Stimulated activated CD8-positive, alpha-beta memory T cell treated with anti-CD3 and anti-CD28 coated beads, Interleukin-7, amount 100 ng/mL, for 48 hours (primary cell): ENCODE measurements at regions not wholly inside any gene's neighbourhood (a gene's known extent, or its start where the extent isn't known, plus 50 kb on each side); places are given as distances from the start of the nearest gene placed in this dataset.
"Not testable (repeated sequence)": the region's sequence is repeated elsewhere in the genome, so short reads cannot be mapped to it uniquely, and the experiment has no call there.

Experiments used
- DNase-seq, 2 donors: peaks; one replicate each; pipeline ENCODE4 v3.0.0-alpha.2; 2020; ENCODE audit warnings: low read depth in 1 of 2; ENCODE audit errors: extremely low read depth in 1 of 2

DNA sequence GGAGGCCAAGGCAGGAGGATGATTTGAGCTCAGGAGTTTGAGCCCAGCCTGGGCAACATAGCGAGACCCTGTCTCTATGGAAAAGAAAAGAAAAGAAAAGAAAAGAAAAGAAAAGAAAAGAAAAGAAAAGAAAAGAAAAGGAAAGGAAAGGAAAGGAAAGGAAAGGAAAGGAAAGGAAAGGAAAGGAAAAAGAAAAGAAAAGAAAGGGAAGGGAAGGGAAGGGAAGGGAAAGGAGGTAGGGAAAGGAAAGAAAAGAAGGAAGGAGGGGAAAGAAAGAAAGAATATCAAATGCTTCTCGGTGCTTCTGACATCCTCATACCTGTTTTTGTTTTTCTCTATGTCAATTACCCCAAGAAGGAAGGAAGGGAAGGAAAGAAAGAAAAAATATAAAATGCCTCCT lies 181.2 kb upstream of the GRIA3 start:
- not testable (repeated sequence) for DNase-seq

DNA sequence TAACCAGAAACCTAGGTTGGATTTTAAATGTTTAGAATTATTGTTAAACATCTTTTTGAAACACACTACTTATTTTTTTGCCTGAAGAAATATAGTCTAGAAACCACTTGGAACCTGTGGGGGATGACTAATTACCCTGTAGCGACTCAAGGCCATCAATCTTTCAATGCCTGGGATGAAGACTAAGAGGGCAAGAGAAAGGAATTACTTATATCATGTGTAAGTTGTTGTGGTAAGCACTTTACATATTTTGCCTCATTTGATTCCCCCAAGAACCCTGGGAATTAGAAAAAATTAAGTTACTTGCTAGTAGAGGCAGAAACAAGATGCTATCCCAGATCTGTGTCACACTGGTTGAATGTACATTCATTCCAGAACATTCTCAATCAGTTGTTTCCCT lies 170.9 kb upstream of the GRIA3 start:
- DNase-seq, result no peak

DNA sequence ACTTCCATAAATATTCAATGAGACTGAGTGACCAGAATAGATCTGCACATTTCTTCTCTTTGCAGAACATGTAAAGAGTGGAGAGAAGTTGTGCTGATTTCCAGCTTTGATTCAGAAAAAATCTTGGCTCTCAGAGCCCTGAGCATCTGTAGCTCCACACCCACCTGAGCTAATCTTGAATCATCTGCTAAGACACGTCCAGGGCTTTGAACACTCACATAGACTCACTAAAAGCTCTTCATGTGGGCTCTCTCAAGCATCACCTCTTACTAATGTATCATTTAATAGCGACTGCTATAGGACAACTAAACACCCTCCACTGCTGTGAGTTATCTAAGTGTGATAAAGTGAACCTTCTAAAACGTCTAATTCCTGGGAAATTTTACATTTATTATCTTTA lies 147.7 kb upstream of the GRIA3 start:
- DNase-seq, result no peak

DNA sequence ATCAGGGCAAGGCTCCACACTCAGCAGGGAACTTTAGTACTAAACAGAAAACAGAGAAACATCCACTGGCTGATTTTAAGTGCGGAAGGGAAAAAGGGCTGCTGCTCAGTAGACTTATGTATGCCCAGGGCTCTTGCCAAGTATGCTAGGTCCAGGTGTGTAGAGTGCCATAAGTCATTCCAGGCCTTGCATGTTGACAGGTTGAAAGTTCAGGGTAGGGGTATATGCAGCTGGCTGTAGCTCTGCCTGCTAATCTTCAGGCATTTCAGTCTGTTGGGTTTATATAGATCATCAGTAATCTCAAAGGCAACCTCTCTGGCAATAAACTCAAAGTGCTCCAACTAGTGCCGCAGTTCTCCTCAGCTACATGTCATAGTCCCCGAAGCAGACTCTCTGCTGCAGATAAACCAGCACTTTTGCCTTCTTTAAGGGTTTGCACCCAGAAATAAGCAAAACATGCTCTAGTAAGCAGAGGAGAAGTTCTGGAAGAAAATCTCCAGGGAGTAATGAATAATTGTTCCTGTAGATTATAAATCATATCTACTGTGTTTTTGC lies 134.9 kb upstream of the GRIA3 start:
- no peak for DNase-seq

DNA sequence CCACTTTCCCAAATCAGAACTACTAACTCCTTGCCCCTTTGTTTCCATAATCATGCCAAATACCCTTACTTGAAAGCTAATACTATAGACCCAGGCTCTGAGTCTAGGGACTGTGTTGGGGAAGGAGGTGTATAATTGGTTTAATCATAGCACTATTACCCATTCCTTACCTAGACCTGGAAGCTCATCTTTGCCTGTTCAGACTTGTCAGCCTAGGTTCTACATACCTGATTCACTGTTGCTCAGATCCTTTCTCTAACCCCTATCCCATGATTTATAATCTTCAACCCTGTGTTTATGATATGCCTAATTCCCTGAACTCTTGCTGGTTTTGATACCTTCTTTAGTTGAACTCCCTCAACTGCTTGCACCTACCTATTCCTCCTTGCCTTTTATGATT lies 123.1 kb upstream of the GRIA3 start:
- no peak for DNase-seq

DNA sequence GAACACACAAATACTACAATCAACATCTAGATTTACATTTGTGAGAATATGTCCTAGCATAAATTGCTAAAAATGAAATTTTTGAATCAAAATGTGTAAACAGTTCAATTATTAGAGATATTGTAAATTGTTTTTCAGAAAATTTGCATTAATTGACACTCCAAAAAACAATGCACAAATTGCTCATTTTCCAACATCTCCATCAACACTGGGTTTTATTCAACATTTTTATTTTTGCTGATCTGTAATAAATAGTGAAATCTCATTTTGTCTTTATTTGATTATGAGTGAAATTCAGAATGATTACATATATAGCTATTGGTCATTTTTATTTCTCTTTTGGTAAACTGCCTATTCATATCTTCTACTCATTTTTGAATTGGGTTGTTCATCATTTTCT lies 120.0 kb upstream of the GRIA3 start:
- no peak for DNase-seq

DNA sequence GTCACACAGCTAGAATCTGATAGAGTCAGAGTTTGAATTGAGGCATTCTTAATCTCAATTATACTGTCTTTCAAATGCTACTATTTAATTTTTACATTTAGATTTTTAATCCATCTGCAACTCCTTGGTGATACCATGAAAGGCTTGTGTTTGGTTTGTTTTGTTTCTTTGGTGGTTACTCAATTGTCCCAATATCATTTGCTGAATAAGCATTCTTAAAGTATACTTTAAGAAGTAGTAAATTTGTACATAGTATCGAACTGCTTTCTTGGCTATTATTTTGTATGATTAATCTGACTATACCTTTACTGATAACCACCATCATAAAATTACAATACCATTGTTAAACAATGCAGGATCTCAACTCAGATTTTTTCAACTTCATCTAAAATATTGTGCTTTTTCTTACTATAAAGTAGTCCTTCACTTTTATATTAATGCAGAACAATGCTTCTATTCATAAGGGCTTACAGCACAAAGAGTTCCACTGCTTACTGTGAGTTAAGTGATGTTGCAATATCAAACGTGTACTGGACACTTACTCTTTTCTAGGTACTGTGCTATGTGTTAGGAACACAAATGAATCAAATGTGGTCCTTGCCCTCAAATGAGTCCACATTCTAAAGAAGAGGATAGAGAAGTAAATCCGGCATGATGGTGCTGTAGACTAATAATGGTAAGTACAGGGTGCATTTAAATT lies 111.2 kb upstream of the GRIA3 start:
- DNase-seq, result no peak

DNA sequence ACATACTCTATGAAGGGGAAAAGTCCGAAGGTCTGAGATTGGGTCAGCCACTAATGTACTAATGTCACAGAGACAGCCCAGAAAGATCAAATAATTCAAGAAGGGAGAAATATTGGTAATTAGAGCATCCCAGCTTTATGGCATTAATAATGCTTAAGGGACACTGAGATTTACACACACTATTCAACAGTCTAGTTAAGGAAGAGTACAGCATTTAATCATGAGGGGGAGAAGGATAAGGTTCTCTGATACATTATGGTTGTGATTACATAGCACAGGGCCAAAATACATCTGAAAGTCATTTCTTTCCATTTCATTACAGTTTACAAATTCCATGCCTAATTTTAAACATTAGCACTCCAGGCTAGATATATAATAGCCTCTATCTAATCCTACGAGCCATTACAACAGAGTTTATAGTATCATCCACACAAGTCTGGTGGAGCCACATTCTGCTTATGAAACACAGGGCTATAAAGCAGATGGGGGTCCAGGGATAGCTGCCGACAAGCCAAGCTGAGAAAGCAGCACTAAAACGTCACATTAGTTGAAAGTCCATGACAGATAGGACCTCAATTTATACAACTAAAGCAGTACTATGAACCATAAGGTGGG lies 108.0 kb upstream of the GRIA3 start:
- no peak for DNase-seq

DNA sequence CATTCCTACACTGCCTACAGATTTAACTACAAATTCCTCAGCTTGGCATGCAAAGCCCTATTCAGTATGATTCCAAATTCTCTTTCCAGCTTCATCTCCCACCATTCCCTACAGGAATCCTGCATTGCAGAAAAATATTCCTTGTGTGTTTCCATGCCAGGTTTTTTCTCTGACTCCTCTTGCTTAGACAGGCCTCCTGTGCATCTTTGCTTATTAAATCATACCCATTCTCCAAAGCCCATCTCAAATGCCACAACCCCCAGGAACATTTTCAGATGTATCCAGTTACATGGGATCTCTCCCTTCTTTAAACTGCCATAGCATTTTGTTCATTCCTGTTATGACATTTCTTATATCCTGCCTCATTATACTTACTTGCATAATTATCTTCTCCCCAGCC lies 106.4 kb upstream of the GRIA3 start:
- DNase-seq, result no peak

DNA sequence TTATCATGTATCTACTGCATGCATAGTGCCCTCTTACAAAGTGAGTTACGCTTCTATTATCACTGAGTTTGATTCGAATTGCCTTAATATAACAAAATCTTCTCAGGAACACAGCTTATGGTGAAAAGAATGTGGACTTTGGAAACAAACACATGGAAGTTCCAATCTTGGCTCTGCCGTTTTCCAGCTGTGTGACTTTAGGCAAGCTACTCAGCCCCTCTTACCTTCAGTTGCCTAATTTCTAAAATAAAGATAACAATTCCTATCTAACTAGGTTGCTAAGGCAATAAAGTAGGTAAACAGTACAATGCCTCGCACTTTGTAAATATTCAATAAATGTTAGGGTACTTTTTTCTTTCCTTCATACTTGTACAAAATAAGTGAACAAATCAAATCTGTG lies 104.0 kb upstream of the GRIA3 start:
- DNase-seq, result no peak

DNA sequence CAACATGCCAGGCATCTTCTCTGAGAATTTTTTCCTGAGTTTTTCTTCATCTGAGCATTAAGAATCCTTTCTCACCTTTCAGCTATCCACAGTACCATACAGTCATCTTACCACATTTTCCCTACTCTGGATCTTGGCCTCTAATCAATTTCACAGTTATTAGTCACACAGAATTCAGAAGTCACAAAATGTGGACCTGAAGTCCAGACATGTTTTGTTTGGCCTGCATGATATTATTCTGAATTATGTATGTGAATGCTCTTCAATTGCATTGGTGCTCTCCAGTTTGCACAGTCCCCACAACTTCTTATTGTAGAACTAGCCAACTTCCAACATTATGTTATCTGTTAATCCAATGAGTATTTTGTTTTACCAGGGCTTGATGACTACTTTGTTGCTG lies 102.3 kb upstream of the GRIA3 start:
- no peak for DNase-seq

DNA sequence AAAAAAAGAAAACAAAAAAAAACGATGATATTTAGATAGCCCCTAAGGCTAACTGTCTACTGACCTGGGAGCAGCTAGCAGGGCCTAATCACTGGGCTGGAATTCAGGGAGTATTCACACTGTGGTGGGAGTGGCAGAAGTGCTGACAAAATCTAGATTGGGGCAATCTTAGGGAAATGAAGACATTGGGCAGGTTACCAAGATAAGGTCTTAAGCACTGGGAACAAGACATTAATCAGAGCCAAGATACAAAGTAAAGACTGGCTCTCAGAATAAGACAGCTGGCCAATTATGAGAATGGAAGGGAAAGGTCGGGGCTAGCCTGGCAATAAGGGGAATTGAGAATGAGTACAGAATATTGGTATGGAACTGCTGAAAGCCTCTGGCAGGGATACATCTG lies 100.2 kb upstream of the GRIA3 start:
- DNase-seq, result no peak

DNA sequence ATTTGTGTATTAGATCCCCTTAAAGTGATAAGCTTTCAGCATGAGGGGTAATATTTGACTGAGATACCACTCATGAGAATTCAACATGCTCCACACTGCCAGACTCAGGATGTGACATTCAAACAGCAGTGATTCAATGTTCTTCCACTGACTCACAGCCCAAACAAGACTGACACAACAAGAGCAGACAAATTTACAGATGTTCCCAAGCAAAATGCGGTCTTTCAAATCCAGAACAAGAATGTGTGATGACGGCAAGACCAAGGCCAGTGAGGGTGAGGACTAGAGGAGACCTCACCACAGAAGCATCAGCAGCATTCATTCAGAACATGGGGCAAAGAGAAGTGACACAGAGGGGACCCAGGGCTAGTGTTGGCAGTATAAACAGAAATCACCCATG lies 99.3 kb upstream of the GRIA3 start:
- no peak for DNase-seq

DNA sequence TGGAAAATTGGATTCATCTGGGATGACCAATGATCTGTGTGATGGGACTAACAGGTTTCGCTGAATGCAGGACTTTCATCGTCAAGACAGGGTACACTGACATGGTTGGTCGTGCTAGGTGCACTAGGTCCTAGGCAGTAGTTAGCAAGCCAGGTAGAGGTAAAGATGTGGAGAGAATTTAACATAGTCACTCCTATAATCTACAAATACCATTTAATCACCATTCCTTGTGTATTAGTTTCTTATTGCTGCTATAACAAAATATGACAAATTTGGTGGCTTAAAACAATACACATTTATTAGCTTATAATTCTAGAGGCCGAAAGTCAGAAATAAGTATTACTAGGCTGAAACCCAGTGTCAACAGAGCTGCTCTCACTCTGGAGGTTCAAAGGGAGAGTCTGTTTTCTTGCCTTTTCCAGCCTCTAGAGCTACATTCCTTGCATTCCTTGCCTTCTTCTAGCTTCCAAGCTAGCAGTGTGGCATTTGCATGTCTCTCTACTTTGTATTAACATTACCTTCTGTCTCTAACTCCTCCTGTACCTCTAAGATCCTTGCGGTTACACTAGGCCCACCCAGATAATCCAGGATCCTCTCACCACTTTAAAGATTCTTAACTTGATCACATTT lies 98.7 kb upstream of the GRIA3 start:
- DNase-seq, result no peak

DNA sequence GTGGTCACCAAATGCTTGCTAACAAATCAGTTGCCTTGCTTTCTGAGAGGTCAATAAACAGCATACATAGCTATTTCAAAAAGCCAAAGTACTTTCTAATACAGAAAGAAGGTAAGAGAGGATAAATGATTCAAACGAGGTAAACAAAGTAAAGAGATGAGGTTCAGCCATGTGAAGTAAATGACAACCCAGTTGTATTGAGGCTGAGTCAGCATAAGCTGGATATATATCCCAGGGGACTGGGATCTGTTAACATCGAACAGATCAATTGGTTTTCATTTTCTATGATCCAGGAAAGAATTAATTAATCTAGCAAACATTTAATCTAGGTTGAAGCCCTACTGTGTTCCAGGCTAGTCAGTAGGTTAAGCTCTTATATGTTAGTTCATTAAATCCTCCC lies 97.3 kb upstream of the GRIA3 start:
- DNase-seq, result no peak

DNA sequence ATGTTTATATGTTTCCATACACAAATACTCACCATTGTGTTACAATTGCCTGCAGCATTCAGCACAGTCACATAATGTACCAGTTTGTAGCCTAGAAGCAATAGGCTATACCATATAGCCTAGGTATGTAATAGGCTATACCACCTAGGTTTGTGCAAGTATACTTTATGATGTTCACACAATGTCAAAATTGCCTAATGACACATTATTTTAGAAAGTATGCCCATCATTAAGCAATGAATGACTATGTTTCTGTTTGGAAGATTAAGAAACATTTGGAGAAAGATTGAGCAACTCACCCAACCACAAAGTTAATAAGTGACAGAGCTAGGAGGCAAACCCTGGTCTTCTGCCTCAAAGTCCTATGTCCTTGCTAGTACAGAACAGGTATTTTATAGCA lies 96.8 kb upstream of the GRIA3 start:
- no peak for DNase-seq

DNA sequence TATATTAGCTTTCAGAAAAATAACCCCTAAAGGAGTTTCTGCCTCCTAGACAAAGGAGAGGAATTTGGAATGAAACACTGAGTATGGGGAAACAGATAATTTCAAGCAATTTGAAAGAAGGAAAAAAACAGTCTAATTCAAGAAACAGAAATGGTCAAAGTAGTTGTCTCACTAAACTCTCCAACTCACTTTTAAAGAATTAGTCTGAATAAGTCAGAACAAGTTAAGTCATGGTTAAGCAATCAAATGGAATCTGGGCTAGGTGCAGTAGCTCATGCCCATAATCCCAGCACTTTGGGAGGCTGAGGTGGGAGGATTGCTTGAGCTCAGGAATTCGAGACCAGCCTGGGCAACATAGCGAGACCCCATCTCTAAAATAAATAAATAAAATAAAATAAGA lies 95.7 kb upstream of the GRIA3 start:
- DNase-seq, result no peak

DNA sequence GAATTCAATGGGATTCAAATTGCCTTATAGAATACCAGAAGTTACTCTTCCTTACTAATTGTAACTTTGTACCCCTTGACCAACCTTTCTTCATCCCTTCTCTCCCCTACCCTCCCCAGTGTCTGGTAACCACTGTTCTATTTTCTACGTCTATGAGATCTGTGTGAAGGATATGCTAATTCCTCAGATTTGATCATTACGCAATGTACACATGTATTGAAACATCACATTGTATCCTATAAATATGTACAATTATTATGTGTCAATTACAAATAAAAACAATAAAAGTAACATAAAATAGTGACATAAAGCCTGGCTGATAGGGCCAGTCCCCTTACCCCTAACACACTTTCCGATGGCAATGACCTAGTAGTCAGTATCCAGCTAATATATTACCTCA lies 95.1 kb upstream of the GRIA3 start:
- DNase-seq, result no peak

DNA sequence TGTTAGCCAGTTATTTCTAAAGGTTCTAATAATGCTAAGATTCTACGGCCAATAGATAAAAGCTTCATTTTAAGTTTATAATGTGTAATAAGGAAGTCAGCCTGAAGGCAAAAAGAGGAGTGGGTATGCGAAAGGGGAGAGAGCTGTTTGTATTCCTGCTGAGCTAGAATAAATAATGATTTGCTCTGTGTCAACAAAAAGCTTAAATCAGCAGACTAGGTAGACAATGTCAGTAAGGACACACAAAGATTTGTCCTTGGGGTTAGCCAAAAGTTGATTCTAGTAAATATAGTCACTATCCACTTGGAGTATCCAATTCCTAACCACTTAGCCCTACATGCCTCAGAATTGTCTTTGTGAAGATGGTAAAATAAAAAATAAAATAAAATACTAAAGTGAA lies 90.3 kb upstream of the GRIA3 start:
- no peak for DNase-seq

DNA sequence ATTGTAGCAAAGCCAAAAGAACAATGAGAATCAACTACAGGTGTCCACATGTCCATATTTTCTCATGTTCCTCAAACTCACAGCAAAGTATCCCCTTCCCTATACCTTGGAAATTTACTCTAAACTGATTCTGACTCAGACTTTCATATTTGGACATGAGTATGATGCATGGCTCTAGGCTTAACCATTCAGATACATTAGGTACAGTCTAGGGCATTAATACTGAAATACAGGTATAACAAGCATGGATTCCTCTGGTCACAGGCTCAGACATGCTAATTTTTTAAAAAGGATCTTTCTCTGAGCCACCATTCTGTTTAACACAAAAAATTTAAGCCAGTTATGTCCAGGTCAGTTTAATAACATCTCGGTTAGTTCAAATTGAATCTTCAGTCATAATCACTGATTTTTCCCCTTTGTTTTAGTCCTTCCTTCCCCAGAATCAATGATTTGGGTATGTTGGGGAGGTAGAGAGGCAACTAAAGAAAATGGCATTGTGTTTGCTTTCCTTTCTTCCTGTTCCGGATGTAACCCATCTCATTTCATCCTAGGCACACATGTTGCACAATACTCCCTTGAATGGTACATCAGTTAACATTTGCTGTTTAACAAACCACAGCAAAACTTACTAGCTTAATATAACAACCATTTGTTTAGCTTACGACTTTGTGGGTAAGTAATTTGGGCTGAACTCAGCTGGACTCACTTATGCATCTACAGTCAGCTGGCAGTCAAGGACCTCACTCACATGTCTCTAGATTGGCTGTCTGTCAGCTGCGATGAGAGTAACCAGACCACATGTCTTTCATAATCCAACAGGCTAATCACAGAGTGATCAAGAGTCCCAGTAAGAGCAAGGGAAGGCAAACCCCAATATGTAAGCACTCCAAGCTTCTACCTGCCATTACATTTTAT lies 75.3 kb upstream of the GRIA3 start:
- no peak for DNase-seq

DNA sequence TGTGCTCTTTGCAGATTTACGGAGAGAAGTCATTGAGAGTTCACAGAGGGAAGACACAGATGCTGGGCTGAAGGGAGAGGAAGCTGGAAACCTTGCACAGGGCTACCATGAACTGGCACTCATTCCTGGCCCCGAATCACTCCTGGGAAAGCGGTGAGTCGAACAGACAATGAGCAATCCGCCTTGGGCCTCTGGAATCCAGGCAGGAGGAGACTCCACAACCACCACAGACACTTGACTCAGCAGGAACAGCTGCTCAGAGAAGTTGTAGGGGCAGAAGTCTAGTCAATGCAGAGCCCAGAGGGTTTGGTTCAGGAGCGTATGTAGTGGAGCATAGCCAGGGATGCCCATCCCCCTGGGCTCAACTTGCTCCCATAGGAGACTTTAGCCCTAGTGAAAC lies 62.8 kb upstream of the GRIA3 start:
- no peak for DNase-seq
